ENCODE measurements at regions not wholly inside any gene's neighbourhood (a gene's known extent, or its start where the extent isn't known, plus 50 kb on each side); places are given as distances from the start of the nearest gene placed in this dataset.

DNA sequence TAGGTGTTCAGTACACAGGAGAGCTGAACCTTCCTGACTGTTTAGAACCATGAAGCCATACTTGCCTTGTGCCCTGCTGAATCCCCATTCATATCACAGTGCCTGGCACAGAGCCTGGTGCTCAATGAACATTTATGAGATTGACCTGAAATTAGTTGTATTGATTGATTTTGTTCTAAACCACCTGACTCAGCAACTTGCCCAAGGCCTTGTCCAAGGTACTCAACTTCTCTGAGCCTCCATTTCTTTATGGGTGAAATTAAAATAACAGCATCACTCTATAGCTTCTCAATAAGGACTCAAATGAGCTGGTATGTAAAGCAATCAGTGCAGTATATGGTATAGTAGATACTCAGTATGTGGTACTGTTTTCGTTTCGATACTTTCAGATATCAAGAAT, 208.1 kb downstream of the SLC39A8 start:
- Histone ChIP-seq H3K4me3 (no peak overlapping the region), H3K79me2 (ENCODE audit: insufficient read depth) (no peaks in the 10 kb centered on the region), H2AFZ (no peak overlapping the region), H3K9me3 (ENCODE audit: low read depth) (no peaks in the 10 kb centered on the region), H3K9ac (no peak overlapping the region), H4K20me1 (ENCODE audit: insufficient read depth) (no peaks in the 10 kb centered on the region), H3K4me1 (ENCODE audit: insufficient read depth) (no peaks in the 10 kb centered on the region), H3K27me3 (replicated peaks; ENCODE audit: insufficient read depth) (no peaks in the 10 kb centered on the region), H3F3A (ENCODE audit: insufficient read depth) (no peaks in the 10 kb centered on the region), H3K36me3 (ENCODE audit: low read depth) (no peaks in the 10 kb centered on the region), H3K4me2 (ENCODE audit: unreplicated experiment) (no peak overlapping the region), H3K9me2 (ENCODE audit: insufficient read depth) (no peaks in the 10 kb centered on the region), H3K27ac (no peak overlapping the region)
- TF ChIP-seq EZH2 (IDR thresholded peaks at IDR 0.05; ENCODE audit: insufficient read depth, poor library complexity, severe bottlenecking) (no peak), EZH2phosphoT487 (IDR thresholded peaks at IDR 0.05; ENCODE audit: insufficient read depth, low read depth) (no peak)
- WGBS, 2 experiments (ENCODE audit: low coverage in 1 of 2, low lambda C conversion rate in 2 of 2, missing lambda C conversion rate in 2 of 2) = 69 to 76% methylated on average over 2 of the region's 2 CpGs
- no peak for DNase-seq
- in situ Hi-C loops (cut with MboI) = no loop called here

DNA sequence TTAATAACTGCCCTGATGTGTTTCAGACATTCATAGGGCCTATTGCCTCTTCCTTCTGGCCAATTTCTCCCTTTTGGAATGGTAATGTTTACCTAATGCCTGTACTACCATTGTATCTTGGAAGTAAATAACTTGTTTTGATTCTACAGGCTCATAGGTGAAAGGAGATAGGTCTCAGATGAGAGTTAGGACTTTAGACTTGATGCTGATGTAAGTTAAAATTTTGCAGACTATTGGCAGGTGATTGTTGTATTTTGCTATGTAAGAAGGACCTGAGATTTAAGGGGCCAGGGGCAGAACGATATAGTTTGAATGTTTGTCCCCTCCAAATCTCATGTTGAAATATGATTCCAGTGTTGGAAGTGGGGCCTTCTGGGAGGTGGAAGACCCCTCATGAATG, 215.5 kb downstream of the SLC39A8 start:
- WGBS, 2 experiments (ENCODE audit: low coverage in 1 of 2, low lambda C conversion rate in 2 of 2, missing lambda C conversion rate in 2 of 2) = 11 to 12% methylated on average over 1 of the region's 1 CpG
- TF ChIP-seq EZH2phosphoT487 (IDR thresholded peaks at IDR 0.05; ENCODE audit: insufficient read depth, low read depth) (no peak), EZH2 (IDR thresholded peaks at IDR 0.05; ENCODE audit: insufficient read depth, poor library complexity, severe bottlenecking) (no peak)
- in situ Hi-C loops (cut with MboI) = no loop called here
- no peak overlapping the region for H3K4me2 ChIP-seq (ENCODE audit: unreplicated experiment)
- no peak overlapping the region for H3K27ac ChIP-seq
- no peaks in the 10 kb centered on the region for H3K79me2 ChIP-seq (ENCODE audit: insufficient read depth)
- H3K36me3 ChIP-seq (ENCODE audit: low read depth) = no peaks in the 10 kb centered on the region
- no peaks in the 10 kb centered on the region for H3K27me3 ChIP-seq (replicated peaks; ENCODE audit: insufficient read depth)
- H3K9me2 ChIP-seq (ENCODE audit: insufficient read depth) = no peaks in the 10 kb centered on the region
- no peak for DNase-seq
- no peaks in the 10 kb centered on the region for H3K9me3 ChIP-seq (ENCODE audit: low read depth)
- H3F3A ChIP-seq (ENCODE audit: insufficient read depth) = no peaks in the 10 kb centered on the region
- no peak overlapping the region for H3K9ac ChIP-seq
- no peaks in the 10 kb centered on the region for H4K20me1 ChIP-seq (ENCODE audit: insufficient read depth)
- H3K4me1 ChIP-seq (ENCODE audit: insufficient read depth) = no peaks in the 10 kb centered on the region
- no peak overlapping the region for H3K4me3 ChIP-seq
- no peak overlapping the region for H2AFZ ChIP-seq

All from GM23248 (cell line).